B cell (primary cell): ENCODE measurements at regions not wholly inside any gene's neighbourhood (a gene's known extent, or its start where the extent isn't known, plus 50 kb on each side); places are given as distances from the start of the nearest gene placed in this dataset.

Experiments
- ATAC-seq: fragments of 200-7000 bp; cut with Tn5 transposase; one replicate; pipeline ENCODE4 v1.10.0; 2021; ENCODE audit warnings: low read depth, mild to moderate bottlenecking, moderate number of reproducible peaks, moderate library complexity
- CTCF ChIA-PET: fragments of 350-600 bp; sonication (Branson Sonifier 250); formaldehyde crosslinking; loops from one replicate; lab custom pipeline; 2021; ENCODE audit warnings: antibody characterized with exemption, inconsistent platforms; lab: Charles Lee
- POLR2A ChIA-PET: fragments of 350-600 bp; sonication (Branson Sonifier 250); formaldehyde crosslinking; loops from one replicate; lab custom pipeline; 2021; ENCODE audit warnings: antibody characterized with exemption; lab: Charles Lee
- DNase-seq: peaks from one replicate; pipeline ENCODE4 v3.0.0; 2013
- H2AFZ ChIP-seq: 2 replicates; pipeline ENCODE4 v1.6.1; 2012; ENCODE audit warnings: mild to moderate bottlenecking, low read depth, low read length; ENCODE audit not compliant: insufficient read depth, poor library complexity, severe bottlenecking
- H3K27ac ChIP-seq, 2 donors: 1 replicate in 1 of 2; 2 replicates in 1 of 2; pipeline ENCODE4 v1.5.1; 2012 to 2013; ENCODE audit warnings: low read length in 2 of 2, mild to moderate bottlenecking in 2 of 2, moderate library complexity in 1 of 2
- H3K27me3 ChIP-seq, 4 experiments: fragments of 200-600 bp in 1 of 4; sonication (generic) in 1 of 4; replicated peaks in 1 of 4; 1 replicate in 2 of 4; 2 replicates in 2 of 4; pipeline versions ENCODE4 v1.6.1 to v1.7.0; 2013 to 2016; ENCODE audit warnings: low read length in 3 of 4, mild to moderate bottlenecking in 2 of 4, mixed read lengths in 1 of 4, moderate library complexity in 1 of 4; ENCODE audit not compliant: insufficient read depth in 4 of 4, control insufficient read depth in 3 of 4; ENCODE audit errors: control extremely low read depth in 1 of 4
- H3K36me3 ChIP-seq, 2 experiments: replicated peaks in 1 of 2; 1 replicate in 1 of 2; 2 replicates in 1 of 2; pipeline versions ENCODE4 v1.6.1 to v1.7.1; 2013; ENCODE audit warnings: low read length in 1 of 2; ENCODE audit not compliant: insufficient read depth in 2 of 2, control insufficient read depth in 1 of 2; ENCODE audit errors: control extremely low read depth in 1 of 2, extremely low read depth in 1 of 2
- H3K4me1 ChIP-seq, 2 donors: fragments of 200-600 bp in 1 of 2; sonication (generic) in 1 of 2; 1 replicate in 1 of 2; 2 replicates in 1 of 2; pipeline versions ENCODE4 v1.5.1 to v1.6.1; 2013 to 2017; ENCODE audit warnings: low read length in 2 of 2; ENCODE audit not compliant: control insufficient read depth in 2 of 2, insufficient read depth in 2 of 2
- H3K4me2 ChIP-seq: replicated peaks from 2 replicates; pipeline ENCODE3; 2012; ENCODE audit warnings: mild to moderate bottlenecking, low read depth, low read length; ENCODE audit not compliant: poor library complexity, severe bottlenecking
- H3K4me3 ChIP-seq, 5 experiments: fragments of 200-600 bp in 1 of 5; sonication (generic) in 1 of 5; 1 replicate in 3 of 5; 2 replicates in 2 of 5; pipeline versions ENCODE4 v1.5.1 to v1.7.0; 2011 to 2016; ENCODE audit warnings: low read length in 4 of 5, mild to moderate bottlenecking in 4 of 5, low read depth in 2 of 5, control low read depth in 1 of 5, moderate library complexity in 1 of 5; ENCODE audit not compliant: insufficient read depth in 1 of 5; ENCODE audit errors: control extremely low read depth in 1 of 5, extremely low read depth in 1 of 5
- H3K79me2 ChIP-seq: fragments of 200-600 bp; sonication (generic); one replicate; pipeline ENCODE4 v1.6.0; 2016; ENCODE audit warnings: low read length; ENCODE audit not compliant: control insufficient read depth, insufficient read depth
- H3K9ac ChIP-seq: fragments of 200-600 bp; sonication (generic); 2 replicates; pipeline ENCODE4 v1.6.1; 2017; ENCODE audit warnings: mild to moderate bottlenecking, low read length, moderate library complexity
- H3K9me3 ChIP-seq, 3 donors: one replicate each; pipeline versions ENCODE4 v1.6.1 to v1.7.1; 2013; ENCODE audit warnings: low read length in 2 of 3; ENCODE audit not compliant: control insufficient read depth in 2 of 3, insufficient read depth in 1 of 3; ENCODE audit errors: control extremely low read depth in 1 of 3
- H4K20me1 ChIP-seq: 2 replicates; pipeline ENCODE4 v1.6.0; 2012; ENCODE audit warnings: mild to moderate bottlenecking, low read length; ENCODE audit not compliant: insufficient read depth, control insufficient read depth, poor library complexity, severe bottlenecking
- H3K27ac Mint-ChIP-seq: one replicate; pipeline ENCODE4 v1.8.0; 2021; ENCODE audit warnings: mixed read lengths
- H3K27me3 Mint-ChIP-seq: one replicate; pipeline ENCODE4 v1.8.0; 2021; ENCODE audit warnings: mixed read lengths
- H3K4me1 Mint-ChIP-seq: one replicate; pipeline ENCODE4 v1.8.0; 2021; ENCODE audit warnings: mixed read lengths
- H3K4me3 Mint-ChIP-seq: one replicate; pipeline ENCODE4 v1.8.0; 2021; ENCODE audit warnings: mixed read lengths
- H3K9me3 Mint-ChIP-seq: one replicate; pipeline ENCODE4 v1.8.0; 2022; ENCODE audit warnings: mixed read lengths; ENCODE audit not compliant: insufficient read depth
- CTCF ChIP-seq: fragments of 200-600 bp; IDR thresholded peaks from one replicate; pipeline ENCODE4 v1.8.0; 2022; ENCODE audit warnings: antibody characterized with exemption, mild to moderate bottlenecking
- EZH2 ChIP-seq: IDR thresholded peaks from 2 replicates; pipeline ENCODE4 v1.6.1; 2012; ENCODE audit warnings: borderline replicate concordance, low read depth, mild to moderate bottlenecking, moderate library complexity, low read length; ENCODE audit not compliant: insufficient read depth, poor library complexity, severe bottlenecking
- WGBS: methylation state at CpG from one replicate; pipeline ENCODE4 v1.1.5; 2013; ENCODE audit warnings: missing lambda C conversion rate; ENCODE audit not compliant: insufficient coverage; 5-methylcytosine and 5-hydroxymethylcytosine counted together
- intact Hi-C: fragments of 100-400 bp; cut with micrococcal nuclease; formaldehyde crosslinking; loops from one replicate; pipeline ENCODE4 v1.10.0; 2022

- intact Hi-C loops: no loop called here
- H3K4me2 ChIP-seq: no peak overlapping the region
- H3K4me3 ChIP-seq: no peak overlapping the region
- DNase-seq (no peak), ATAC-seq (no peak)
- no peaks in the 10 kb centered on the region for H3K27me3 ChIP-seq
- H3K27ac ChIP-seq: no peak overlapping the region
- Mint-ChIP-seq H3K4me1 (no peaks in the 10 kb centered on the region), H3K27ac (no peak overlapping the region), H3K4me3 (no peak overlapping the region), H3K27me3 (no peaks in the 10 kb centered on the region), H3K9me3 (no peaks in the 10 kb centered on the region)
- ChIA-PET CTCF (no interaction called here), POLR2A (no interaction called here)
- TF ChIP-seq EZH2: no peak
- no peak for TF ChIP-seq CTCF
- no peak overlapping the region for H2AFZ ChIP-seq
- H4K20me1 ChIP-seq: no peaks in the 10 kb centered on the region
- H3K36me3 ChIP-seq: no peaks in the 10 kb centered on the region
- no peaks in the 10 kb centered on the region for H3K79me2 ChIP-seq
- no peak overlapping the region for H3K9ac ChIP-seq
- H3K9me3 ChIP-seq: no peaks in the 10 kb centered on the region
- 56% methylated on average over 1 of the region's 8 CpGs for WGBS
- H3K4me1 ChIP-seq: no peaks in the 10 kb centered on the region
These were observed 86.9 kb upstream of the SLC25A26 start for GRCh38 chr3:66133853-66134445.

- CTCF ChIA-PET: no interaction called here
- no peak overlapping the region for H3K4me2 ChIP-seq
- no peak for ATAC-seq
These were observed 87.6 kb upstream of the SLC25A26 start for GRCh38 chr3:66133050-66133757.

More at GRCh38 chr3:66133050-66133757, 87.6 kb upstream of the SLC25A26 start:
- Histone ChIP-seq H3K27me3 (no peaks in the 10 kb centered on the region), H3K9me3 (no peaks in the 10 kb centered on the region), H3K27ac (no peak overlapping the region), H3K9ac (no peak overlapping the region), H4K20me1 (no peaks in the 10 kb centered on the region), H3K36me3 (no peaks in the 10 kb centered on the region), H2AFZ (no peak overlapping the region), H3K4me3 (no peak overlapping the region), H3K79me2 (no peaks in the 10 kb centered on the region), H3K4me1 (no peaks in the 10 kb centered on the region)
- TF ChIP-seq EZH2: no peak
- no peak for TF ChIP-seq CTCF
- DNase-seq: no peak
- Mint-ChIP-seq H3K9me3 (no peaks in the 10 kb centered on the region), H3K4me3 (no peak overlapping the region), H3K4me1 (no peaks in the 10 kb centered on the region), H3K27me3 (no peaks in the 10 kb centered on the region), H3K27ac (no peak overlapping the region)
- intact Hi-C loops: no loop called here
- 89% methylated on average over 3 of the region's 6 CpGs for WGBS
- POLR2A ChIA-PET: no interaction called here
